Liver (tissue), 3 donors: ENCODE measurements at regions not wholly inside any gene's neighbourhood (a gene's known extent, or its start where the extent isn't known, plus 50 kb on each side); places are given as distances from the start of the nearest gene placed in this dataset.

Experiments
- GABPA ChIP-seq, 2 donors: IDR thresholded peaks in 1 of 2; conservative IDR thresholded peaks in 1 of 2; 2 replicates each; pipeline ENCODE4 v1.6.1; 2016; ENCODE audit warnings: antibody characterized with exemption in 2 of 2, mild to moderate bottlenecking in 1 of 2, moderate library complexity in 1 of 2
- JUND ChIP-seq, 2 donors: IDR thresholded peaks; 2 replicates each; pipeline ENCODE4 v1.6.1; 2016; ENCODE audit warnings: antibody characterized with exemption in 2 of 2
- NR2F2 ChIP-seq: IDR thresholded peaks from 2 replicates; pipeline ENCODE4 v1.6.1; 2016; ENCODE audit warnings: antibody characterized with exemption
- RAD21 ChIP-seq, 2 donors: IDR thresholded peaks; 2 replicates each; pipeline ENCODE4 v1.6.1; 2016; ENCODE audit warnings: antibody characterized with exemption in 2 of 2, mild to moderate bottlenecking in 2 of 2
- RXRA ChIP-seq, 2 donors: IDR thresholded peaks; 2 replicates each; pipeline ENCODE4 v1.6.1; 2017 to 2018; ENCODE audit warnings: antibody characterized with exemption in 2 of 2, mild to moderate bottlenecking in 1 of 2
- SP1 ChIP-seq: IDR thresholded peaks from 2 replicates; pipeline ENCODE4 v1.6.1; 2018; ENCODE audit warnings: antibody characterized with exemption, mild to moderate bottlenecking
- TAF1 ChIP-seq: conservative IDR thresholded peaks from 2 replicates; pipeline ENCODE4 v1.6.1; 2016; ENCODE audit warnings: antibody characterized with exemption, mild to moderate bottlenecking
- YY1 ChIP-seq: IDR thresholded peaks from 2 replicates; pipeline ENCODE4 v1.6.1; 2016; ENCODE audit warnings: antibody characterized with exemption, mild to moderate bottlenecking
- TF ChIP-seq, protein P1 (sequence below): fragments of 150-350 bp; IDR thresholded peaks from 2 replicates; pipeline ENCODE4 v1.5.1; 2017; ENCODE audit warnings: improper control_type of control experiment, low read depth, low read length; ENCODE audit not compliant: missing input control
- TF ChIP-seq, protein P2 (sequence below): IDR thresholded peaks from 2 replicates; pipeline ENCODE4 v1.6.1; 2016; ENCODE audit warnings: antibody characterized with exemption, mild to moderate bottlenecking
- TF ChIP-seq, protein P3 (sequence below): IDR thresholded peaks from 2 replicates; pipeline ENCODE4 v1.6.1; 2016; ENCODE audit warnings: antibody characterized with exemption
- TF ChIP-seq, protein P4 (sequence below): IDR thresholded peaks from 2 replicates; pipeline ENCODE4 v1.6.1; 2016; ENCODE audit warnings: antibody characterized with exemption
- TF ChIP-seq, protein P5 (sequence below): IDR thresholded peaks from 2 replicates; pipeline ENCODE4 v1.6.1; 2016; ENCODE audit warnings: antibody characterized with exemption
- donor health status: healthy.
- donor health status: healthy.

DNA sequence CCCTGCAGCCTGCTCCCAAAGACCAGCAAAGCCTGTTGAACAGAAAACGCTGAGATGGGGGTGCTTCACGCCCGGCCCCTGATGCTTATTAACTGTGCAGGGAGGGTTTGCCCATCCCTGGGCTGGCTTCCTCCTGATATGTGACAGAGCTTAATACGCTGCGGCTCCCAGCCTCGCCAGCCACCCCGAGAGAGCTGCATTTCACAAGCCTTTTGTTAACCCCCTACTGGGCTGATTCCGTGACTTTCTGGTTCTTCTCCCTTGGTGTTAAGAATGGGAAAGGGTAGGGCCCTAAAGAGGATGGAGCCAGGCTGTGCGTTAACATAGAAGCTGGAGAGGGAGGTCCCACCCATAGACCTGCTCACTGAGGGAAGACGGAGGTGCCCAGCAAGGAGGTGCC lies 211.8 kb downstream of the ENGASE start:
- TF ChIP-seq, protein P1, sequence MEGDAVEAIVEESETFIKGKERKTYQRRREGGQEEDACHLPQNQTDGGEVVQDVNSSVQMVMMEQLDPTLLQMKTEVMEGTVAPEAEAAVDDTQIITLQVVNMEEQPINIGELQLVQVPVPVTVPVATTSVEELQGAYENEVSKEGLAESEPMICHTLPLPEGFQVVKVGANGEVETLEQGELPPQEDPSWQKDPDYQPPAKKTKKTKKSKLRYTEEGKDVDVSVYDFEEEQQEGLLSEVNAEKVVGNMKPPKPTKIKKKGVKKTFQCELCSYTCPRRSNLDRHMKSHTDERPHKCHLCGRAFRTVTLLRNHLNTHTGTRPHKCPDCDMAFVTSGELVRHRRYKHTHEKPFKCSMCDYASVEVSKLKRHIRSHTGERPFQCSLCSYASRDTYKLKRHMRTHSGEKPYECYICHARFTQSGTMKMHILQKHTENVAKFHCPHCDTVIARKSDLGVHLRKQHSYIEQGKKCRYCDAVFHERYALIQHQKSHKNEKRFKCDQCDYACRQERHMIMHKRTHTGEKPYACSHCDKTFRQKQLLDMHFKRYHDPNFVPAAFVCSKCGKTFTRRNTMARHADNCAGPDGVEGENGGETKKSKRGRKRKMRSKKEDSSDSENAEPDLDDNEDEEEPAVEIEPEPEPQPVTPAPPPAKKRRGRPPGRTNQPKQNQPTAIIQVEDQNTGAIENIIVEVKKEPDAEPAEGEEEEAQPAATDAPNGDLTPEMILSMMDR, result no peak
- TF ChIP-seq, protein P2, sequence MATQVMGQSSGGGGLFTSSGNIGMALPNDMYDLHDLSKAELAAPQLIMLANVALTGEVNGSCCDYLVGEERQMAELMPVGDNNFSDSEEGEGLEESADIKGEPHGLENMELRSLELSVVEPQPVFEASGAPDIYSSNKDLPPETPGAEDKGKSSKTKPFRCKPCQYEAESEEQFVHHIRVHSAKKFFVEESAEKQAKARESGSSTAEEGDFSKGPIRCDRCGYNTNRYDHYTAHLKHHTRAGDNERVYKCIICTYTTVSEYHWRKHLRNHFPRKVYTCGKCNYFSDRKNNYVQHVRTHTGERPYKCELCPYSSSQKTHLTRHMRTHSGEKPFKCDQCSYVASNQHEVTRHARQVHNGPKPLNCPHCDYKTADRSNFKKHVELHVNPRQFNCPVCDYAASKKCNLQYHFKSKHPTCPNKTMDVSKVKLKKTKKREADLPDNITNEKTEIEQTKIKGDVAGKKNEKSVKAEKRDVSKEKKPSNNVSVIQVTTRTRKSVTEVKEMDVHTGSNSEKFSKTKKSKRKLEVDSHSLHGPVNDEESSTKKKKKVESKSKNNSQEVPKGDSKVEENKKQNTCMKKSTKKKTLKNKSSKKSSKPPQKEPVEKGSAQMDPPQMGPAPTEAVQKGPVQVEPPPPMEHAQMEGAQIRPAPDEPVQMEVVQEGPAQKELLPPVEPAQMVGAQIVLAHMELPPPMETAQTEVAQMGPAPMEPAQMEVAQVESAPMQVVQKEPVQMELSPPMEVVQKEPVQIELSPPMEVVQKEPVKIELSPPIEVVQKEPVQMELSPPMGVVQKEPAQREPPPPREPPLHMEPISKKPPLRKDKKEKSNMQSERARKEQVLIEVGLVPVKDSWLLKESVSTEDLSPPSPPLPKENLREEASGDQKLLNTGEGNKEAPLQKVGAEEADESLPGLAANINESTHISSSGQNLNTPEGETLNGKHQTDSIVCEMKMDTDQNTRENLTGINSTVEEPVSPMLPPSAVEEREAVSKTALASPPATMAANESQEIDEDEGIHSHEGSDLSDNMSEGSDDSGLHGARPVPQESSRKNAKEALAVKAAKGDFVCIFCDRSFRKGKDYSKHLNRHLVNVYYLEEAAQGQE, result no peak
- no peak for TF ChIP-seq YY1
- TF ChIP-seq, protein P3, sequence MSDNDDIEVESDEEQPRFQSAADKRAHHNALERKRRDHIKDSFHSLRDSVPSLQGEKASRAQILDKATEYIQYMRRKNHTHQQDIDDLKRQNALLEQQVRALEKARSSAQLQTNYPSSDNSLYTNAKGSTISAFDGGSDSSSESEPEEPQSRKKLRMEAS, result no peak
- TF ChIP-seq SP1, result no peak
- TF ChIP-seq RAD21 (IDR thresholded peaks at IDR 0.05), result no peak
- no peak for TF ChIP-seq RXRA (IDR thresholded peaks at IDR 0.05)
- TF ChIP-seq TAF1, result no peak
- TF ChIP-seq, protein P4, sequence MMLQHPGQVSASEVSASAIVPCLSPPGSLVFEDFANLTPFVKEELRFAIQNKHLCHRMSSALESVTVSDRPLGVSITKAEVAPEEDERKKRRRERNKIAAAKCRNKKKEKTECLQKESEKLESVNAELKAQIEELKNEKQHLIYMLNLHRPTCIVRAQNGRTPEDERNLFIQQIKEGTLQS, result no peak
- TF ChIP-seq, protein P5, sequence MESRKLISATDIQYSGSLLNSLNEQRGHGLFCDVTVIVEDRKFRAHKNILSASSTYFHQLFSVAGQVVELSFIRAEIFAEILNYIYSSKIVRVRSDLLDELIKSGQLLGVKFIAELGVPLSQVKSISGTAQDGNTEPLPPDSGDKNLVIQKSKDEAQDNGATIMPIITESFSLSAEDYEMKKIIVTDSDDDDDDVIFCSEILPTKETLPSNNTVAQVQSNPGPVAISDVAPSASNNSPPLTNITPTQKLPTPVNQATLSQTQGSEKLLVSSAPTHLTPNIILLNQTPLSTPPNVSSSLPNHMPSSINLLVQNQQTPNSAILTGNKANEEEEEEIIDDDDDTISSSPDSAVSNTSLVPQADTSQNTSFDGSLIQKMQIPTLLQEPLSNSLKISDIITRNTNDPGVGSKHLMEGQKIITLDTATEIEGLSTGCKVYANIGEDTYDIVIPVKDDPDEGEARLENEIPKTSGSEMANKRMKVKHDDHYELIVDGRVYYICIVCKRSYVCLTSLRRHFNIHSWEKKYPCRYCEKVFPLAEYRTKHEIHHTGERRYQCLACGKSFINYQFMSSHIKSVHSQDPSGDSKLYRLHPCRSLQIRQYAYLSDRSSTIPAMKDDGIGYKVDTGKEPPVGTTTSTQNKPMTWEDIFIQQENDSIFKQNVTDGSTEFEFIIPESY, result no peak
- TF ChIP-seq JUND (IDR thresholded peaks at IDR 0.05), result no peak
- no peak for TF ChIP-seq NR2F2
- TF ChIP-seq GABPA (IDR thresholded peaks at IDR 0.05 in 1 of 2, conservative IDR thresholded peaks at IDR 0.05 in 1 of 2), result no peak
